IPS-15b (cell line): ENCODE measurements at regions not wholly inside any gene's neighbourhood (a gene's known extent, or its start where the extent isn't known, plus 50 kb on each side); places are given as distances from the start of the nearest gene placed in this dataset.

Experiments used
- H3K27me3 ChIP-seq: one replicate; pipeline ENCODE4 v1.6.1; 2013; ENCODE audit warnings: low read length; ENCODE audit not compliant: control insufficient read depth, insufficient read depth
- H3K36me3 ChIP-seq: one replicate; pipeline ENCODE4 v1.6.1; 2013; ENCODE audit warnings: low read length; ENCODE audit not compliant: control insufficient read depth, insufficient read depth
- H3K4me1 ChIP-seq: one replicate; pipeline ENCODE4 v1.6.1; 2013; ENCODE audit warnings: mild to moderate bottlenecking, low read length; ENCODE audit not compliant: control insufficient read depth, insufficient read depth
- H3K4me3 ChIP-seq: one replicate; pipeline ENCODE4 v1.5.1; 2013; ENCODE audit warnings: low read depth, low read length
- H3K9ac ChIP-seq: one replicate; pipeline ENCODE4 v1.6.1; 2013; ENCODE audit warnings: low read depth, mild to moderate bottlenecking, low read length
- H3K9me3 ChIP-seq: one replicate; pipeline ENCODE4 v1.6.1; 2013; ENCODE audit warnings: mild to moderate bottlenecking, low read length; ENCODE audit not compliant: control insufficient read depth, insufficient read depth

- Histone ChIP-seq H3K4me1 (peaks cover 3% of the 10 kb centered on the region), H3K4me3 (no peak overlapping the region), H3K9ac (no peak overlapping the region), H3K9me3 (no peaks in the 10 kb centered on the region), H3K27me3 (peaks cover 6% of the 10 kb centered on the region), H3K36me3 (no peaks in the 10 kb centered on the region)
Observed at GRCh38 chr13:44063467-44063866, 183.8 kb downstream of the LACC1 start.

DNA sequence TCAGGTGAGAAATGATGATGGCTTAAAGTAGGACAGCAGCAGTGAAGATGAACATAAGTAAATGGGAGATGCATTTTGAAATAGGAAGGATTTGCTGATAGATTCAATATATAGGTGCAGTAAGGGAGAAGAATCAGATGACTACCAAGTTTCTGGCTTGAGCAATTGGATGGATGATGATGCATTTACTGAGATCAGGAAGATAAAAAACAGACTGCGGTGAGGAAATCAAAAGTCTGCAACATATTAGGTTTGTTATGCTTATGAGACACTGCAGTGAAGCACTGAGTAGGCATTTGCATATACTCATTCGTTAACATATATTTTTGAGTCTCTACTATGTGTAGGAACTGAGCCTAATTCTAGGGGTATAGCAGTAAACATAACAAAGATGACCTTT, 184.2 kb downstream of the LACC1 start:
- Histone ChIP-seq H3K36me3 (no peaks in the 10 kb centered on the region), H3K4me3 (no peak overlapping the region), H3K27me3 (peaks cover 6% of the 10 kb centered on the region), H3K9ac (no peak overlapping the region), H3K9me3 (no peaks in the 10 kb centered on the region), H3K4me1 (peaks cover 3% of the 10 kb centered on the region)

GRCh38 chr13:44064357-44064756, 184.7 kb downstream of the LACC1 start:
- H3K4me1 ChIP-seq = peaks cover 3% of the 10 kb centered on the region
- no peaks in the 10 kb centered on the region for H3K9me3 ChIP-seq

DNA sequence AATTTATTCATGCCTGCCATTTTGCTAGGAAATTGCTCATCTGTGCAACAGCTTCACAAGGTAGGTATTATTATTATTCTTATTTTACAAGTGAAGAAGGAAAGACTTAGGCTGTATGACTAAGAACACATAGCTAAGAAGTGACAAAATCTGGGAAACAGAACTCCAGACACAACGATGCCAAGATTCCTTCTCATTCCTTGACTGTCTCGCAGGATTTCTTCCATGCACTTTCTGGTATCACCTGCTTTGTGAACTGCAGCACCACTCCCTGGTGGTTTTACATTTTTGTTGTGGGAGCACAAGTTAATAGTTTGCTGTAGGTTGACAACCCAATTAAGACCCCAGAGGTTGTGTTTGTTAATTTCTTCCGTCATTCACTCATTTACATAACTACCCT, 188.5 kb downstream of the LACC1 start:
- peaks cover 3% of the 10 kb centered on the region for H3K4me1 ChIP-seq
- no peaks in the 10 kb centered on the region for H3K27me3 ChIP-seq
- no peak overlapping the region for H3K4me3 ChIP-seq
- peaks cover 3% of the 10 kb centered on the region for H3K9me3 ChIP-seq
- no peak overlapping the region for H3K9ac ChIP-seq
- H3K36me3 ChIP-seq = no peaks in the 10 kb centered on the region

More at GRCh38 chr13:44064357-44064756, 184.7 kb downstream of the LACC1 start:
- Histone ChIP-seq H3K4me3 (no peak overlapping the region), H3K36me3 (no peaks in the 10 kb centered on the region), H3K9ac (no peak overlapping the region), H3K27me3 (peaks cover 6% of the 10 kb centered on the region)

GRCh38 chr13:44068737-44069136, 189.0 kb downstream of the LACC1 start:
- Histone ChIP-seq H3K4me3 (no peak overlapping the region), H3K4me1 (peaks cover 3% of the 10 kb centered on the region), H3K27me3 (no peaks in the 10 kb centered on the region), H3K9me3 (peaks cover 3% of the 10 kb centered on the region), H3K36me3 (no peaks in the 10 kb centered on the region), H3K9ac (no peak overlapping the region)

- no peaks in the 10 kb centered on the region for H3K27me3 ChIP-seq
- H3K36me3 ChIP-seq = no peaks in the 10 kb centered on the region
- peaks cover 3% of the 10 kb centered on the region for H3K9me3 ChIP-seq
- peaks cover 3% of the 10 kb centered on the region for H3K4me1 ChIP-seq
- no peak overlapping the region for H3K9ac ChIP-seq
- H3K4me3 ChIP-seq = no peak overlapping the region
Observed at GRCh38 chr13:44072536-44072935, 192.8 kb downstream of the LACC1 start.

DNA sequence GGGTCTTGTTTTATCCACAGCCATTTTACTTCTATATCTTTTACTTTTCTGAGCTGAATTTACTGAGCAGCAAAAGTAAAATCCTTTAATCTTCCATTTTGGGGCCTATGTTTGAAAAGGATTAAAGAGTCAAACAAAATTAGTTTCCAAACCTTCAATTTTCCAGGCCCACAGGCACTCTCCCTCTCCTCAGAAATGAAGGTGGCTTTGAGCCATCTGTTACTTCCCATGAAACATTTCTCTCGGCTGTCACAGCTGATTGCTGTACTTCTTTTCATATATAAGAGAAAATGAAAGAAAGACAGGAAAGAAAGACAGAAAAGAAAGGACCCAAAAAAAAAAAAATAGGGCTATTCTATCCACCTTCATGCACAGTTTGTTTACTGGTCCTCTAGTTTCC, 194.9 kb downstream of the LACC1 start:
- peaks cover 16% of the 10 kb centered on the region for H3K4me1 ChIP-seq
- peaks cover 3% of the 10 kb centered on the region for H3K9me3 ChIP-seq
- no peaks in the 10 kb centered on the region for H3K36me3 ChIP-seq

GRCh38 chr13:44075113-44075512, 195.4 kb downstream of the LACC1 start:
- H3K27me3 ChIP-seq = peaks cover 2% of the 10 kb centered on the region
- no peak overlapping the region for H3K4me3 ChIP-seq
- peaks cover 3% of the 10 kb centered on the region for H3K9me3 ChIP-seq
- H3K9ac ChIP-seq = no peak overlapping the region
- peaks cover 19% of the 10 kb centered on the region for H3K4me1 ChIP-seq
- no peaks in the 10 kb centered on the region for H3K36me3 ChIP-seq

More for the DNA sequence above, 194.9 kb downstream of the LACC1 start:
- Histone ChIP-seq H3K27me3 (no peaks in the 10 kb centered on the region), H3K9ac (no peak overlapping the region), H3K4me3 (no peak overlapping the region)

- no peaks in the 10 kb centered on the region for H3K36me3 ChIP-seq
- peaks cover 2% of the 10 kb centered on the region for H3K27me3 ChIP-seq
- no peaks in the 10 kb centered on the region for H3K9me3 ChIP-seq
- H3K9ac ChIP-seq = no peak overlapping the region
- H3K4me1 ChIP-seq = peaks cover 19% of the 10 kb centered on the region
- H3K4me3 ChIP-seq = peak overlapping the region; percentile 36
Observed at GRCh38 chr13:44078806-44079376, 199.2 kb downstream of the LACC1 start.

- Histone ChIP-seq H3K9ac (no peak overlapping the region), H3K36me3 (no peaks in the 10 kb centered on the region), H3K4me3 (no peak overlapping the region), H3K4me1 (peaks cover 19% of the 10 kb centered on the region), H3K27me3 (peaks cover 2% of the 10 kb centered on the region), H3K9me3 (no peaks in the 10 kb centered on the region)
Observed at GRCh38 chr13:44079413-44080205, 199.9 kb downstream of the LACC1 start.

DNA sequence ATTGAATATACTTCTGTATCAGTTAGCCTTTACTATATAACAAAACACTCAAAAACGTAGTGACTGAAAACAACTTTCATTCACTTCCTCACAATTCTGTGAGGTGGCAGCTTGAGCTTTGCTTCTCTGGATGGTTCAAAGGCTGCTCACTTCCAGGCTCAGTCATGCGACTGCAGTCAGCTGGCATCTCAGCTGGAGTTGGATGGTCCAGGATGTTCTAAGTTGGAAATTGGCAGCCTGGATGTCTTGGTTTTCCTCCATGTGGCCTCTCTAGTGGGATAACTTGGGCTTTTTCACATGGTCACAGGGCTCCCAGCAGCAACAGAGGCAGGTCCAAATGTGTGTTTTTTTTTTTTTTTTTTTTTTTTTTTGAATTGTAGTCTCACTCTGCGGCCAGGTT, 204.4 kb downstream of the LACC1 start:
- no peaks in the 10 kb centered on the region for H3K36me3 ChIP-seq
- H3K9ac ChIP-seq = no peak overlapping the region
- peaks cover 8% of the 10 kb centered on the region for H3K4me1 ChIP-seq
- no peak overlapping the region for H3K4me3 ChIP-seq
- H3K9me3 ChIP-seq = no peaks in the 10 kb centered on the region
- peaks cover 2% of the 10 kb centered on the region for H3K27me3 ChIP-seq

GRCh38 chr13:44086389-44086788, 206.7 kb downstream of the LACC1 start:
- Histone ChIP-seq H3K36me3 (no peaks in the 10 kb centered on the region), H3K27me3 (no peaks in the 10 kb centered on the region), H3K4me1 (no peaks in the 10 kb centered on the region), H3K9me3 (no peaks in the 10 kb centered on the region), H3K9ac (no peak overlapping the region), H3K4me3 (no peak overlapping the region)
